HepG2 (cell line): ENCODE measurements at regions not wholly inside any gene's neighbourhood (a gene's known extent, or its start where the extent isn't known, plus 50 kb on each side); places are given as distances from the start of the nearest gene placed in this dataset.

Source experiments
- CENPT ChIP-seq: sonication (generic); formaldehyde crosslinking; IDR thresholded peaks from 2 replicates; pipeline ENCODE4 v1.8.0; 2022; ENCODE audit warnings: low read depth, mild to moderate bottlenecking, moderate library complexity, missing genetic modification reagents
- JUN ChIP-seq: sonication (generic); formaldehyde crosslinking; IDR thresholded peaks from 2 replicates; pipeline ENCODE4 v1.4.0; 2020; ENCODE audit warnings: mild to moderate bottlenecking, missing genetic modification reagents
- MYNN ChIP-seq: sonication (generic); formaldehyde crosslinking; IDR thresholded peaks from 2 replicates; pipeline ENCODE4 v1.4.0; 2020; ENCODE audit warnings: mild to moderate bottlenecking, low read depth, missing genetic modification reagents
- PHB2 ChIP-seq: fragments of 450-650 bp; IDR thresholded peaks from 2 replicates; pipeline ENCODE4 v1.6.1; 2018; ENCODE audit not compliant: partially characterized antibody
- PRMT3 ChIP-seq: sonication (generic); formaldehyde crosslinking; IDR thresholded peaks from 2 replicates; pipeline ENCODE4 v1.8.1; 2022; ENCODE audit warnings: low read depth, mild to moderate bottlenecking, moderate library complexity, missing genetic modification reagents, borderline replicate concordance
- PRPF4 ChIP-seq: fragments of 200-400 bp; formaldehyde crosslinking; IDR thresholded peaks from 2 replicates; pipeline ENCODE4 v1.6.1; 2016; ENCODE audit warnings: low read length, low read depth; ENCODE audit not compliant: poor library complexity, severe bottlenecking
- SRF ChIP-seq: IDR thresholded peaks from 2 replicates; pipeline ENCODE4 v1.6.1; 2011; ENCODE audit warnings: mild to moderate bottlenecking, low read depth, low read length, moderate library complexity
- ZFP36L2 ChIP-seq: sonication (generic); formaldehyde crosslinking; IDR thresholded peaks from 2 replicates; pipeline ENCODE4 v1.4.0; 2020; ENCODE audit warnings: missing genetic modification reagents
- ZFP62 ChIP-seq: sonication (generic); formaldehyde crosslinking; IDR thresholded peaks from 2 replicates; pipeline ENCODE4 v1.4.0; 2020; ENCODE audit warnings: missing genetic modification reagents
- ZNF10 ChIP-seq: sonication (generic); formaldehyde crosslinking; IDR thresholded peaks from 2 replicates; pipeline ENCODE4 v1.4.0; 2020; ENCODE audit warnings: mild to moderate bottlenecking, low read depth, missing genetic modification reagents, borderline replicate concordance
- ZNF317 ChIP-seq: sonication (generic); formaldehyde crosslinking; IDR thresholded peaks from 2 replicates; pipeline ENCODE4 v1.5.0; 2020; ENCODE audit warnings: mild to moderate bottlenecking, missing genetic modification reagents
- ZNF326 ChIP-seq: sonication (generic); formaldehyde crosslinking; IDR thresholded peaks from 2 replicates; pipeline ENCODE4 v1.4.0; 2020; ENCODE audit warnings: missing genetic modification reagents, borderline replicate concordance
- ZNF335 ChIP-seq: sonication (generic); formaldehyde crosslinking; IDR thresholded peaks from 2 replicates; pipeline ENCODE4 v1.4.0; 2020; ENCODE audit warnings: missing genetic modification reagents
- ZNF547 ChIP-seq: sonication (generic); formaldehyde crosslinking; IDR thresholded peaks from 2 replicates; pipeline ENCODE4 v1.5.1; 2020; ENCODE audit warnings: mild to moderate bottlenecking, missing genetic modification reagents
- ZNF644 ChIP-seq: IDR thresholded peaks from 2 replicates; pipeline ENCODE4 v1.6.1; 2016; ENCODE audit warnings: low read depth
- ZNF878 ChIP-seq: sonication (generic); formaldehyde crosslinking; IDR thresholded peaks from 2 replicates; pipeline ENCODE4 v1.8.1; 2023; ENCODE audit warnings: mild to moderate bottlenecking, missing genetic modification reagents, moderate library complexity
- TF ChIP-seq, protein P1 (sequence below): sonication (generic); formaldehyde crosslinking; IDR thresholded peaks from 2 replicates; pipeline ENCODE4 v1.5.1; 2020; ENCODE audit warnings: missing genetic modification reagents, mild to moderate bottlenecking, borderline replicate concordance
- TF ChIP-seq, protein P2 (sequence below): sonication (generic); formaldehyde crosslinking; IDR thresholded peaks from 2 replicates; pipeline ENCODE4 v1.8.0; 2022; ENCODE audit warnings: missing genetic modification reagents, low read depth, mild to moderate bottlenecking, borderline replicate concordance
- TF ChIP-seq, protein P3 (sequence below): sonication (generic); formaldehyde crosslinking; IDR thresholded peaks from 2 replicates; pipeline ENCODE4 v1.4.0; 2020; ENCODE audit warnings: missing genetic modification reagents
- TF ChIP-seq, protein P4 (sequence below): sonication (generic); formaldehyde crosslinking; IDR thresholded peaks from 2 replicates; pipeline ENCODE4 v1.4.0; 2020; ENCODE audit warnings: missing genetic modification reagents

DNA sequence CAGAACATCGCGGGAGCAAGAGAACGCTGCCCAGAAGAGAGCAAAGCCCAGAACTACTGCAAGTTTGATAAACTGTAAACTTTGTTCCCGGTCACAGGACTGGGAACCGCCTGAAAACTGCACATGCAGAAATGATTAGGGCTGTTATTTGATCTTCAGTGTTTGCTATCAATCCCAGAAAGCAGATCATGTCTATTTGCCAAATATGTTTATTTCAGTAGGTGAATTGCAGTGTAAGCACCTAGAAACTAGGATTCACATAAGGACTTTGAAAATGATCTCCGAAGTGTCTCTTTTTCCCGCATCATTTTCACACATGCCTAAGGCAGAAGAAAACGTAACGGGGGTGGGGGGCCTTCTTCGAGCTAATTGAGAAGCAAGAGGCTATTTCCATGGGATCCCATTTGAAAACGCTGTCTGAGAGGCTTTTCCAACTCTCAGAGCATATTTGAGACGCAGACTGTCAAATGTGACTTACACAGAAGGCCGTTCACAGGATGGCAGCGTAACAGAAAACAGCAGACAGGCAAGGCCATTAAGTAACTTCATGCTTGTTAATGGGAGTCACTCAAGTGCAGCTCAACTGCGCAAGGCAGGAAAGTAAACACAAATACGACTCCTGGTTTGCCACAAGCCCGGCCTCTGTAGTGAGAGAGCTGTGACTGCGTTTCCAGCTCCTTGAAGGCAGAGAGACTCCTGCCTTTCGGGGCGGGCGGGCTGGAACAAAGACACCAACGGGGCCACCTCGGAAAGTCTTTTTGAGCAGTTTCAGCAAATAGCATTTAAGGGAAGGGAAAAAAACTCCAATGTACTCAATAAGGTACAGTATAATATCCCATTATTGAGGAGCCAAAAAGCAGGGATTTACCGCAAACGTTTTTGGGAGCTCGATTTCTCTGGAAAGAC, 144.7 kb upstream of the ZNF217 start (continued):
- TF ChIP-seq ZFP62 (CRISPR knock-in tag), result no peak
- TF ChIP-seq PRMT3 (CRISPR knock-in tag), result 0 out of 2 replicates have a peak, but pooled peaks have one; percentile 60
- peak; percentile 68; the same call in 1 of the 2 replicates for TF ChIP-seq ZNF335 (CRISPR knock-in tag)
- no peak for TF ChIP-seq ZNF10
- TF ChIP-seq ZNF878, result peak; percentile 84; the same call in 1 of the 2 replicates
- peak; percentile 97 for TF ChIP-seq ZNF317 (CRISPR knock-in tag)
- no peak for TF ChIP-seq SRF
- TF ChIP-seq JUN (CRISPR knock-in tag), result 0 out of 2 replicates have a peak, but pooled peaks have one; percentile 41
- TF ChIP-seq, protein P1, sequence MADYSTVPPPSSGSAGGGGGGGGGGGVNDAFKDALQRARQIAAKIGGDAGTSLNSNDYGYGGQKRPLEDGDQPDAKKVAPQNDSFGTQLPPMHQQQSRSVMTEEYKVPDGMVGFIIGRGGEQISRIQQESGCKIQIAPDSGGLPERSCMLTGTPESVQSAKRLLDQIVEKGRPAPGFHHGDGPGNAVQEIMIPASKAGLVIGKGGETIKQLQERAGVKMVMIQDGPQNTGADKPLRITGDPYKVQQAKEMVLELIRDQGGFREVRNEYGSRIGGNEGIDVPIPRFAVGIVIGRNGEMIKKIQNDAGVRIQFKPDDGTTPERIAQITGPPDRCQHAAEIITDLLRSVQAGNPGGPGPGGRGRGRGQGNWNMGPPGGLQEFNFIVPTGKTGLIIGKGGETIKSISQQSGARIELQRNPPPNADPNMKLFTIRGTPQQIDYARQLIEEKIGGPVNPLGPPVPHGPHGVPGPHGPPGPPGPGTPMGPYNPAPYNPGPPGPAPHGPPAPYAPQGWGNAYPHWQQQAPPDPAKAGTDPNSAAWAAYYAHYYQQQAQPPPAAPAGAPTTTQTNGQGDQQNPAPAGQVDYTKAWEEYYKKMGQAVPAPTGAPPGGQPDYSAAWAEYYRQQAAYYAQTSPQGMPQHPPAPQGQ (CRISPR knock-in tag), result no peak
- TF ChIP-seq, protein P2, sequence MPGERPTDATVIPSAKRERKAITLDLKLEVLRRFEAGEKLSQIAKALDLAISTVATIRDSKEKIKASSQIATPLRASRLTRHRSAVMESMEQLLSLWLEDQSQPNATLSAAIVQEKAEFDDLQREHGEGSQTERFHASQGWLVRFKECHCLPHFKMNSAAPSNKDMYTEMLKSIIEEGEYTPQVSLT (CRISPR knock-in tag), result peak; percentile 88; the same call in 1 of the 2 replicates
- TF ChIP-seq ZNF326 (CRISPR knock-in tag), result no peak
- TF ChIP-seq, protein P3, sequence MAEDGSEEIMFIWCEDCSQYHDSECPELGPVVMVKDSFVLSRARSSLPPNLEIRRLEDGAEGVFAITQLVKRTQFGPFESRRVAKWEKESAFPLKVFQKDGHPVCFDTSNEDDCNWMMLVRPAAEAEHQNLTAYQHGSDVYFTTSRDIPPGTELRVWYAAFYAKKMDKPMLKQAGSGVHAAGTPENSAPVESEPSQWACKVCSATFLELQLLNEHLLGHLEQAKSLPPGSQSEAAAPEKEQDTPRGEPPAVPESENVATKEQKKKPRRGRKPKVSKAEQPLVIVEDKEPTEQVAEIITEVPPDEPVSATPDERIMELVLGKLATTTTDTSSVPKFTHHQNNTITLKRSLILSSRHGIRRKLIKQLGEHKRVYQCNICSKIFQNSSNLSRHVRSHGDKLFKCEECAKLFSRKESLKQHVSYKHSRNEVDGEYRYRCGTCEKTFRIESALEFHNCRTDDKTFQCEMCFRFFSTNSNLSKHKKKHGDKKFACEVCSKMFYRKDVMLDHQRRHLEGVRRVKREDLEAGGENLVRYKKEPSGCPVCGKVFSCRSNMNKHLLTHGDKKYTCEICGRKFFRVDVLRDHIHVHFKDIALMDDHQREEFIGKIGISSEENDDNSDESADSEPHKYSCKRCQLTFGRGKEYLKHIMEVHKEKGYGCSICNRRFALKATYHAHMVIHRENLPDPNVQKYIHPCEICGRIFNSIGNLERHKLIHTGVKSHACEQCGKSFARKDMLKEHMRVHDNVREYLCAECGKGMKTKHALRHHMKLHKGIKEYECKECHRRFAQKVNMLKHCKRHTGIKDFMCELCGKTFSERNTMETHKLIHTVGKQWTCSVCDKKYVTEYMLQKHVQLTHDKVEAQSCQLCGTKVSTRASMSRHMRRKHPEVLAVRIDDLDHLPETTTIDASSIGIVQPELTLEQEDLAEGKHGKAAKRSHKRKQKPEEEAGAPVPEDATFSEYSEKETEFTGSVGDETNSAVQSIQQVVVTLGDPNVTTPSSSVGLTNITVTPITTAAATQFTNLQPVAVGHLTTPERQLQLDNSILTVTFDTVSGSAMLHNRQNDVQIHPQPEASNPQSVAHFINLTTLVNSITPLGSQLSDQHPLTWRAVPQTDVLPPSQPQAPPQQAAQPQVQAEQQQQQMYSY (CRISPR knock-in tag), result peak; percentile 14
- TF ChIP-seq MYNN (CRISPR knock-in tag), result peak; percentile 78; the same call in 1 of the 2 replicates
- TF ChIP-seq PRPF4, result no peak
- no peak for TF ChIP-seq PHB2
- TF ChIP-seq, protein P4, sequence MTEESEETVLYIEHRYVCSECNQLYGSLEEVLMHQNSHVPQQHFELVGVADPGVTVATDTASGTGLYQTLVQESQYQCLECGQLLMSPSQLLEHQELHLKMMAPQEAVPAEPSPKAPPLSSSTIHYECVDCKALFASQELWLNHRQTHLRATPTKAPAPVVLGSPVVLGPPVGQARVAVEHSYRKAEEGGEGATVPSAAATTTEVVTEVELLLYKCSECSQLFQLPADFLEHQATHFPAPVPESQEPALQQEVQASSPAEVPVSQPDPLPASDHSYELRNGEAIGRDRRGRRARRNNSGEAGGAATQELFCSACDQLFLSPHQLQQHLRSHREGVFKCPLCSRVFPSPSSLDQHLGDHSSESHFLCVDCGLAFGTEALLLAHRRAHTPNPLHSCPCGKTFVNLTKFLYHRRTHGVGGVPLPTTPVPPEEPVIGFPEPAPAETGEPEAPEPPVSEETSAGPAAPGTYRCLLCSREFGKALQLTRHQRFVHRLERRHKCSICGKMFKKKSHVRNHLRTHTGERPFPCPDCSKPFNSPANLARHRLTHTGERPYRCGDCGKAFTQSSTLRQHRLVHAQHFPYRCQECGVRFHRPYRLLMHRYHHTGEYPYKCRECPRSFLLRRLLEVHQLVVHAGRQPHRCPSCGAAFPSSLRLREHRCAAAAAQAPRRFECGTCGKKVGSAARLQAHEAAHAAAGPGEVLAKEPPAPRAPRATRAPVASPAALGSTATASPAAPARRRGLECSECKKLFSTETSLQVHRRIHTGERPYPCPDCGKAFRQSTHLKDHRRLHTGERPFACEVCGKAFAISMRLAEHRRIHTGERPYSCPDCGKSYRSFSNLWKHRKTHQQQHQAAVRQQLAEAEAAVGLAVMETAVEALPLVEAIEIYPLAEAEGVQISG, result peak; percentile 78
- TF ChIP-seq ZNF644 (CRISPR knock-in tag), result peak; percentile 82
- TF ChIP-seq ZNF547 (CRISPR knock-in tag), result peak; percentile 78; the same call in 1 of the 2 replicates
- TF ChIP-seq ZFP36L2 (CRISPR knock-in tag), result no peak
- TF ChIP-seq CENPT (CRISPR knock-in tag), result no peak
